ENCODE measurements at regions not wholly inside any gene's neighbourhood (a gene's known extent, or its start where the extent isn't known, plus 50 kb on each side); places are given as distances from the start of the nearest gene placed in this dataset.

GRCh38 chr11:26198532-26199096 lies 133.3 kb upstream of the ANO3 start:
- TF ChIP-seq POLR2A (IDR thresholded peaks at IDR 0.05) (no peak), POLR2AphosphoS5 (IDR thresholded peaks at IDR 0.05) (no peak)

Data from upper lobe of left lung (tissue), 4 donors.